HEK293 (cell line): ENCODE measurements at regions not wholly inside any gene's neighbourhood (a gene's known extent, or its start where the extent isn't known, plus 50 kb on each side); places are given as distances from the start of the nearest gene placed in this dataset.

Experiments used
- CTCF ChIP-seq: fragments of 450-650 bp; formaldehyde crosslinking; IDR thresholded peaks from 2 replicates; pipeline ENCODE4 v1.5.1; 2016; ENCODE audit warnings: missing biosample characterization, missing genetic modification characterization
- HIC1 ChIP-seq: fragments of 450-650 bp; formaldehyde crosslinking; IDR thresholded peaks from 2 replicates; pipeline ENCODE4 v1.5.1; 2016; ENCODE audit warnings: missing biosample characterization, missing genetic modification characterization
- TRIM28 ChIP-seq: IDR thresholded peaks from 2 replicates; pipeline ENCODE4 v1.6.1; 2011; ENCODE audit warnings: low read length, control low read depth, borderline replicate concordance
- ZFP37 ChIP-seq: fragments of 450-650 bp; formaldehyde crosslinking; IDR thresholded peaks from 2 replicates; pipeline ENCODE4 v1.5.1; 2016; ENCODE audit warnings: missing biosample characterization, missing genetic modification characterization
- TF ChIP-seq, protein P1 (sequence below): fragments of 450-650 bp; formaldehyde crosslinking; IDR thresholded peaks from 2 replicates; pipeline ENCODE4 v1.5.1; 2017; ENCODE audit warnings: missing biosample characterization, missing genetic modification characterization

DNA sequence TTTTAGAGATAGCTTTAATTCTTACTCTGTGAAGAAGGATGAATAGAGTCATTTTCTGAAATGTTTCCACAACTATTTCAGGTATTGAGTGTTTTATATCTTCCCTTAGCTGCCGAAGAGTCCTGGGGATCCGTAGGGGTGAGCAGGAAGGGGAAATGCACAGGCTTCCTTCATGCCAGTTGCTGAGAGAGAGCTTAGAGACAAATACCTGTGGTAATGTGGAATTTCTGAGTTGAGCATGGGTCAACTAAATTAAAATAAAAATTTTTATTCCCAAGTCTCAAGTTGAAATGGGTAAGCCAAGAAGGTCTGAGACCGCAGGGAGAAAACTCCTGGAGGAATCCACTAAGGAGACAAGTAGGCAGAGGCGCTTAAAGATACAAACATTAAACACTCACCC is 185.7 kb downstream of the DAD1 start:
- TF ChIP-seq HIC1 (no peak), ZFP37 (tag by site-specific recombination) (no peak), TRIM28 (no peak), CTCF (tag by site-specific recombination) (no peak)
- TF ChIP-seq, protein P1, sequence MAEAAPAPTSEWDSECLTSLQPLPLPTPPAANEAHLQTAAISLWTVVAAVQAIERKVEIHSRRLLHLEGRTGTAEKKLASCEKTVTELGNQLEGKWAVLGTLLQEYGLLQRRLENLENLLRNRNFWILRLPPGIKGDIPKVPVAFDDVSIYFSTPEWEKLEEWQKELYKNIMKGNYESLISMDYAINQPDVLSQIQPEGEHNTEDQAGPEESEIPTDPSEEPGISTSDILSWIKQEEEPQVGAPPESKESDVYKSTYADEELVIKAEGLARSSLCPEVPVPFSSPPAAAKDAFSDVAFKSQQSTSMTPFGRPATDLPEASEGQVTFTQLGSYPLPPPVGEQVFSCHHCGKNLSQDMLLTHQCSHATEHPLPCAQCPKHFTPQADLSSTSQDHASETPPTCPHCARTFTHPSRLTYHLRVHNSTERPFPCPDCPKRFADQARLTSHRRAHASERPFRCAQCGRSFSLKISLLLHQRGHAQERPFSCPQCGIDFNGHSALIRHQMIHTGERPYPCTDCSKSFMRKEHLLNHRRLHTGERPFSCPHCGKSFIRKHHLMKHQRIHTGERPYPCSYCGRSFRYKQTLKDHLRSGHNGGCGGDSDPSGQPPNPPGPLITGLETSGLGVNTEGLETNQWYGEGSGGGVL (tag by site-specific recombination): no peak
